GM13976 (cell line): ENCODE measurements at regions not wholly inside any gene's neighbourhood (a gene's known extent, or its start where the extent isn't known, plus 50 kb on each side); places are given as distances from the start of the nearest gene placed in this dataset.

Source experiments
- DNase-seq: peaks from one replicate; pipeline ENCODE4 v3.0.0; 2012; ENCODE audit warnings: low spot score
- CTCF ChIP-seq: IDR thresholded peaks from 2 replicates; pipeline ENCODE4 v1.5.1; 2012; ENCODE audit warnings: borderline replicate concordance, mild to moderate bottlenecking; ENCODE audit not compliant: insufficient read depth; ENCODE audit errors: extremely low read depth, missing control alignments, control extremely low read depth
- in situ Hi-C: fragments of 300-500 bp; cut with MboI; formaldehyde crosslinking; loops from one replicate; pipeline ENCODE4 v1.12.0; 2022; ENCODE audit warnings: low sequenced_read_pairs, mixed read lengths, inconsistent platforms; ENCODE audit not compliant: unreplicated experiment

- DNase-seq = no peak
- in situ Hi-C loops = no loop called here
- TF ChIP-seq CTCF = no peak
Measured at GRCh38 chr9:89848060-89849040, 243.5 kb downstream of the GADD45G start.

- no peak for TF ChIP-seq CTCF
- in situ Hi-C loops = no loop called here
- DNase-seq = no peak
Measured at GRCh38 chr9:89849096-89849495, 244.3 kb downstream of the GADD45G start.

GRCh38 chr9:89850153-89850552 lies 245.3 kb downstream of the GADD45G start:
- no peak for TF ChIP-seq CTCF

GRCh38 chr9:89850631-89851325 lies 246.0 kb downstream of the GADD45G start:
- TF ChIP-seq CTCF = no peak
- DNase-seq = no peak
- in situ Hi-C loops = no loop called here

More at GRCh38 chr9:89850153-89850552, 245.3 kb downstream of the GADD45G start:
- in situ Hi-C loops = no loop called here
- no peak for DNase-seq

GRCh38 chr9:89853161-89853560 lies 248.3 kb downstream of the GADD45G start:
- DNase-seq = no peak
- no peak for TF ChIP-seq CTCF
- in situ Hi-C loops = no loop called here

GRCh38 chr9:89853931-89854330 lies 249.1 kb downstream of the GADD45G start:
- no peak for TF ChIP-seq CTCF
- in situ Hi-C loops = no loop called here
- DNase-seq = no peak
